ENCODE measurements at regions not wholly inside any gene's neighbourhood (a gene's known extent, or its start where the extent isn't known, plus 50 kb on each side); places are given as distances from the start of the nearest gene placed in this dataset.
A peak's percentile ranks its signal among the peaks of the same experiment; 100 is the strongest.

GRCh38 chrX:39931529-39932282 lies 166.1 kb downstream of the BCOR start:
- no peak overlapping the region for H2AFZ ChIP-seq (ENCODE audit: low read depth)

GRCh38 chrX:39935411-39936064 lies 162.2 kb downstream of the BCOR start:
- no peaks in the 10 kb centered on the region for H4K20me1 ChIP-seq (ENCODE audit: insufficient read depth)
- peaks cover 13% of the 10 kb centered on the region for H3K4me1 ChIP-seq (ENCODE audit: low read depth, poor library complexity, severe bottlenecking)
- H3K27ac ChIP-seq: no peak overlapping the region
- H2AFZ ChIP-seq (ENCODE audit: low read depth): no peak overlapping the region
- no peaks in the 10 kb centered on the region for H3K79me2 ChIP-seq (ENCODE audit: insufficient read depth, low read depth)
- no peak overlapping the region for H3K4me2 ChIP-seq
- no peak for TF ChIP-seq CTCF (conservative IDR thresholded peaks at IDR 0.05; ENCODE audit: low read depth, low read length)
- no peaks in the 10 kb centered on the region for H3K27me3 ChIP-seq (ENCODE audit: insufficient read depth, low read depth)
- no peak overlapping the region for H3K4me3 ChIP-seq (IDR thresholded peaks at IDR 0.05; ENCODE audit: insufficient read depth, low read depth, low read length)
- H3K9ac ChIP-seq: no peak overlapping the region
- H3K36me3 ChIP-seq (ENCODE audit: insufficient read depth): no peaks in the 10 kb centered on the region

More at GRCh38 chrX:39931529-39932282, 166.1 kb downstream of the BCOR start:
- Histone ChIP-seq H3K27me3 (ENCODE audit: insufficient read depth, low read depth) (no peaks in the 10 kb centered on the region), H3K36me3 (ENCODE audit: insufficient read depth) (no peaks in the 10 kb centered on the region), H3K4me2 (no peak overlapping the region), H4K20me1 (ENCODE audit: insufficient read depth) (no peaks in the 10 kb centered on the region), H3K4me3 (IDR thresholded peaks at IDR 0.05; ENCODE audit: insufficient read depth, low read depth, low read length) (no peak overlapping the region), H3K4me1 (ENCODE audit: low read depth, poor library complexity, severe bottlenecking) (peaks cover 5% of the 10 kb centered on the region), H3K79me2 (ENCODE audit: insufficient read depth, low read depth) (no peaks in the 10 kb centered on the region), H3K9ac (no peak overlapping the region), H3K27ac (no peak overlapping the region)
- no peak for TF ChIP-seq CTCF (conservative IDR thresholded peaks at IDR 0.05; ENCODE audit: low read depth, low read length)

GRCh38 chrX:39936886-39937770 lies 160.6 kb downstream of the BCOR start:
- no peak for TF ChIP-seq CTCF (conservative IDR thresholded peaks at IDR 0.05; ENCODE audit: low read depth, low read length)
- Histone ChIP-seq H3K79me2 (ENCODE audit: insufficient read depth, low read depth) (no peaks in the 10 kb centered on the region), H3K4me3 (IDR thresholded peaks at IDR 0.05; ENCODE audit: insufficient read depth, low read depth, low read length) (no peak overlapping the region), H3K4me1 (ENCODE audit: low read depth, poor library complexity, severe bottlenecking) (peaks cover 13% of the 10 kb centered on the region), H3K36me3 (ENCODE audit: insufficient read depth) (no peaks in the 10 kb centered on the region), H3K9ac (peak overlapping the region; percentile 23; the same call in 1 of the 2 replicates), H3K27ac (peak overlapping the region; percentile 48), H3K4me2 (peak overlapping the region; percentile 34), H3K27me3 (ENCODE audit: insufficient read depth, low read depth) (no peaks in the 10 kb centered on the region), H2AFZ (ENCODE audit: low read depth) (peak overlapping the region; percentile 66), H4K20me1 (ENCODE audit: insufficient read depth) (no peaks in the 10 kb centered on the region)

GRCh38 chrX:39938466-39938865 lies 159.3 kb downstream of the BCOR start:
- no peak overlapping the region for H3K4me2 ChIP-seq
- H3K9ac ChIP-seq: no peak overlapping the region
- H3K27ac ChIP-seq: no peak overlapping the region
- H3K27me3 ChIP-seq (ENCODE audit: insufficient read depth, low read depth): no peaks in the 10 kb centered on the region
- H3K36me3 ChIP-seq (ENCODE audit: insufficient read depth): no peaks in the 10 kb centered on the region
- peaks cover 13% of the 10 kb centered on the region for H3K4me1 ChIP-seq (ENCODE audit: low read depth, poor library complexity, severe bottlenecking)
- H2AFZ ChIP-seq (ENCODE audit: low read depth): no peak overlapping the region
- no peak for TF ChIP-seq CTCF (conservative IDR thresholded peaks at IDR 0.05; ENCODE audit: low read depth, low read length)
- no peaks in the 10 kb centered on the region for H3K79me2 ChIP-seq (ENCODE audit: insufficient read depth, low read depth)
- no peak overlapping the region for H3K4me3 ChIP-seq (IDR thresholded peaks at IDR 0.05; ENCODE audit: insufficient read depth, low read depth, low read length)
- H4K20me1 ChIP-seq (ENCODE audit: insufficient read depth): no peaks in the 10 kb centered on the region
